ENCODE measurements at regions not wholly inside any gene's neighbourhood (a gene's known extent, or its start where the extent isn't known, plus 50 kb on each side); places are given as distances from the start of the nearest gene placed in this dataset.
"Not testable (repeated sequence)": the region's sequence is repeated elsewhere in the genome, so short reads cannot be mapped to it uniquely, and the experiment has no call there.

DNA sequence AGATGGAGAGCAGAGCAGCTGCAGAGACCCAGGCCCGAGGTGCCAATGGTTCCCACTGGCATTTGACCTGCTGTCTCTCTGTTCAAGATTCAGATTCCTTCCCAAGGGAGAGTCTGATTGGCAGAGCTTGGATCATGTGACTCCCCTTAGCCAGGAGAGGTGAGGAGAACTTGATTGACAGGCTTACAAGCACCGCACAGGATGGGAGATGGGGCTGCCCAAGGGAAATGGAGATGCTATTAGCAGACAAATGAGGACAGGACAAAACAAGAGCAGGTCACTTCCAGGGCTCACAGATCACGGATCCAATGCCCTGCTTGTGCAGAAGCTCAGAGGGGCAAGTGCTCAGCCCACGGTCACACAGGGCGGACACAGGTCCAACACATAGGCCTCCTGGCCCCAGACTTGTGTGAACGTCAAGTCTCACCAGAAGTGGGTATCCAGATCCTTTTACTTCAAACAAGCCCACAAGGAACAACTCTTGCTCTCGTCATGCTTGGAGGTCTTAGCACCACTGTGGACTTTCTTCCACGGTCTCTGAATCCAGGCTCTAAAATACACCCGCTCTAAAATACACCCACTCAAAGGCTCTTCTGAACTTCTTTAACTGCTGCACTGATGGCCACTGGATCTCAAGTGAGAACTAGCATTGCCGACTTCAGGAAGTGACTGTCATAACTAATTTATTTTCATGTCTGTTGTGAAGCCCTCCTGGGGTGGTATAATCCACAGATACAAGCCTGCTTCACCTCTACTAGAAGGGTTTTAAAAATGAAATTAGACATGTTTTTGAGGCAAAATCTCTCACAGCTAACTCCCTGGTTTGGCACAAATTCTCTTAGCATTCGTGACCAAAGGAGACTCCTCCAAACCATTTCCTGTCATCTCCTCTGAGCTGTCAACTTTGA, 274.9 kb downstream of the RRAGC start:
- Histone ChIP-seq H3K27me3 (no peaks in the 10 kb centered on the region), H3K36me3 (replicated peaks in 1 of 2) (no peaks in the 10 kb centered on the region), H3K27ac (no peak overlapping the region), H3K4me3 (no peak overlapping the region), H3K9me3 (replicated peaks in 1 of 3) (no peaks in the 10 kb centered on the region), H3K4me1 (replicated peaks in 1 of 2) (no peaks in the 10 kb centered on the region)
- 61 to 74% (median 71%) methylated on average over 10 to 11 of the region's 11 CpGs for WGBS, 4 donors
- peak in 1 of 7 donors; percentile 25 for DNase-seq
- intact Hi-C loops (cut with DNase I): loop anchor here (5.0 to 10.0 kb wide), 2 partner anchors 557 to 560 kb away; no protein-coding TSS in a partner anchor
- TF ChIP-seq POLR2A (IDR thresholded peaks at IDR 0.05): no peak
- TF ChIP-seq, protein P1, sequence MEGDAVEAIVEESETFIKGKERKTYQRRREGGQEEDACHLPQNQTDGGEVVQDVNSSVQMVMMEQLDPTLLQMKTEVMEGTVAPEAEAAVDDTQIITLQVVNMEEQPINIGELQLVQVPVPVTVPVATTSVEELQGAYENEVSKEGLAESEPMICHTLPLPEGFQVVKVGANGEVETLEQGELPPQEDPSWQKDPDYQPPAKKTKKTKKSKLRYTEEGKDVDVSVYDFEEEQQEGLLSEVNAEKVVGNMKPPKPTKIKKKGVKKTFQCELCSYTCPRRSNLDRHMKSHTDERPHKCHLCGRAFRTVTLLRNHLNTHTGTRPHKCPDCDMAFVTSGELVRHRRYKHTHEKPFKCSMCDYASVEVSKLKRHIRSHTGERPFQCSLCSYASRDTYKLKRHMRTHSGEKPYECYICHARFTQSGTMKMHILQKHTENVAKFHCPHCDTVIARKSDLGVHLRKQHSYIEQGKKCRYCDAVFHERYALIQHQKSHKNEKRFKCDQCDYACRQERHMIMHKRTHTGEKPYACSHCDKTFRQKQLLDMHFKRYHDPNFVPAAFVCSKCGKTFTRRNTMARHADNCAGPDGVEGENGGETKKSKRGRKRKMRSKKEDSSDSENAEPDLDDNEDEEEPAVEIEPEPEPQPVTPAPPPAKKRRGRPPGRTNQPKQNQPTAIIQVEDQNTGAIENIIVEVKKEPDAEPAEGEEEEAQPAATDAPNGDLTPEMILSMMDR (IDR thresholded peaks at IDR 0.05): no peak

DNA sequence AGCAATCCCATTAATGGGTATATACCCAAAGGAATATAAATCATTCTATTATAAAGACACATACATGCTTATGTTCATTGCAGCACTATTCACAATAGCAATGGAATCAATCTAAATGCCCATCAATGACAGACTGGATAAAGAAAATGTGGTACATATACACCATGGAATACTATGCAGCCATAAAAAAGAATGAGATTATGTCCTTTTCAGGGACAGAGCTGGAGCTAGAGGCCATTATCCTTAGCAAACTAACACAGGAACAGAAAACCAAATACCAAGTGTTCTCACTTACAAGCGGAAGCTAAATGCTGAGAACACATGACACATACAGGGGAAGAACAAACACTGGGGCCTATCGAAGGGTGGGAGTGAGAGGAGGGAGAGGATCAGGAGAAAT, 276.3 kb downstream of the RRAGC start:
- H3K4me1 ChIP-seq (replicated peaks in 1 of 2); H3K9me3 ChIP-seq (replicated peaks in 1 of 3); H3K27ac ChIP-seq; H3K4me3 ChIP-seq; DNase-seq; H3K36me3 ChIP-seq (replicated peaks in 1 of 2): not testable (repeated sequence)
- peaks cover 11% of the 10 kb centered on the region for H3K27me3 ChIP-seq
- intact Hi-C loops (cut with DNase I): loop anchor here in 1 of 2 donors (10.0 kb wide), 1 partner anchor 558 kb away; no protein-coding TSS in a partner anchor
- WGBS, 4 donors: 77 to 92% (median 82%) methylated on average over 2 of the region's 2 CpGs

DNA sequence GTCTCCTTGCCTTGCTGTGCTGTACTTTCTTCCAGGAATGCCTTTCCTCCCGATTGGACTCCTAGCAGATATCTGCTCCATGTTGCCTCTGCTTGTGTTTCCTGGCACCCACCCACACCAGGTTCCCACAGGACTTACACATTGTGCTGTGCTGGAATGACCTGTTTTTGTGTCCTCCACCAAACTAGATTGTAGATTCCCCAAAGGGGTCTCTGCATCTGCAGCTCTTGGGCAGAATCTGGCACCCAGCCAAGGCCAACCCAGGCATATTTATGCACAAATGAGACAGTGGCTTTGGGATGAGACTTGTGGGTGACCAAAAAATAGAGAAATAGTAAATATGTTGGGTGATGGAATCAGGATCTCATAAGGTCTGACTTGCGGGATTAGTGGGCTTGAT, 278.2 kb downstream of the RRAGC start:
- Histone ChIP-seq H3K4me1 (replicated peaks in 1 of 2) (no peaks in the 10 kb centered on the region), H3K27ac (no peak overlapping the region), H3K4me3 (no peak overlapping the region), H3K9me3 (replicated peaks in 1 of 3) (no peaks in the 10 kb centered on the region), H3K27me3 (peaks cover 19% of the 10 kb centered on the region), H3K36me3 (replicated peaks in 1 of 2) (no peaks in the 10 kb centered on the region)
- intact Hi-C loops (cut with DNase I): loop anchor here in 1 of 2 donors (10.0 kb wide), 1 partner anchor 557 kb away; no protein-coding TSS in a partner anchor
- 35 to 59% (median 54%) methylated on average over 2 of the region's 2 CpGs for WGBS, 4 donors
- TF ChIP-seq POLR2A (IDR thresholded peaks at IDR 0.05): no peak
- TF ChIP-seq, protein P1 (IDR thresholded peaks at IDR 0.05): no peak
- peak in 1 of 7 donors; percentile 46 for DNase-seq

DNA sequence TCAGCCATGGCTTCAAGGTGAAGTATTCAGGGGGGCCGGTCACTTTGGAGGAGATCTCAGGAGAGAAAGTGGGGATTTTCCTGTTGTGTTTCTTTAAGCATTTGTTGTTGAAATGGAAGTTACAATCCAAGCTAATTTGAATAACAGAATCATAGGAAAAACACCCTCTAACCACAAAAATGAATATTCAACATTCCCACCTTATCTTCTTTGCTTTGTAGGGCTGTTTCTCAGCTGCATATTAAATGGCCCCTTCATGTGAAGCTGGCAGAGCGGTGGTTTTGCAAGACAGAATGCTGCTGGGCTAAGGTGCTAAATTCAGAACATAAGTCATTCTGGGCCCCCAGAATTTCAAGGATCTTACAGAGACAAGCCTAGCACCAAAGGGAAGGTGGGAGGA, 279.0 kb downstream of the RRAGC start:
- TF ChIP-seq, protein P1 (IDR thresholded peaks at IDR 0.05): no peak
- TF ChIP-seq POLR2A (IDR thresholded peaks at IDR 0.05): no peak
- WGBS, 4 donors: 74 to 90% (median 88%) methylated on average over 2 of the region's 2 CpGs
- H3K4me1 ChIP-seq (replicated peaks in 1 of 2): no peaks in the 10 kb centered on the region
- no peaks in the 10 kb centered on the region for H3K36me3 ChIP-seq (replicated peaks in 1 of 2)
- H3K27me3 ChIP-seq: peaks cover 19% of the 10 kb centered on the region
- no peaks in the 10 kb centered on the region for H3K9me3 ChIP-seq (replicated peaks in 1 of 3)
- H3K4me3 ChIP-seq: no peak overlapping the region
- H3K27ac ChIP-seq: no peak overlapping the region
- intact Hi-C loops (cut with DNase I): loop anchor here in 1 of 2 donors (10.0 kb wide), 1 partner anchor 556 kb away; no protein-coding TSS in a partner anchor
- no peak for DNase-seq

Data from adrenal gland (tissue), 9 donors.